H9 (cell line): ENCODE measurements at regions not wholly inside any gene's neighbourhood (a gene's known extent, or its start where the extent isn't known, plus 50 kb on each side); places are given as distances from the start of the nearest gene placed in this dataset.

Source experiments
- DNase-seq: peaks from one replicate; pipeline ENCODE4 v3.0.0-alpha.2; 2017
- H2AFZ ChIP-seq: one replicate; pipeline ENCODE4 v1.6.1; 2013; ENCODE audit warnings: mild to moderate bottlenecking, low read length, control low read depth, moderate library complexity
- H2AK5ac ChIP-seq: 2 replicates; pipeline ENCODE4 v1.6.1; 2013; ENCODE audit warnings: low read length, control low read depth, mixed read lengths; ENCODE audit not compliant: insufficient read length
- H2BK120ac ChIP-seq: one replicate; pipeline ENCODE4 v1.6.1; 2013; ENCODE audit warnings: low read depth, mild to moderate bottlenecking, low read length, control low read depth, inconsistent platforms; ENCODE audit not compliant: poor library complexity, severe bottlenecking
- H2BK12ac ChIP-seq: 2 replicates; pipeline ENCODE4 v1.6.1; 2013; ENCODE audit warnings: low read length, control low read depth, mixed read lengths, low read depth; ENCODE audit not compliant: insufficient read length
- H2BK15ac ChIP-seq: 2 replicates; pipeline ENCODE4 v1.6.1; 2013; ENCODE audit warnings: low read depth, low read length, control low read depth
- H2BK20ac ChIP-seq: one replicate; pipeline ENCODE4 v1.6.1; 2013; ENCODE audit warnings: low read depth, mild to moderate bottlenecking, low read length, control low read depth, inconsistent platforms; ENCODE audit not compliant: poor library complexity, severe bottlenecking
- H2BK5ac ChIP-seq: 2 replicates; pipeline ENCODE4 v1.6.1; 2013; ENCODE audit warnings: low read length, control low read depth, mixed read lengths; ENCODE audit not compliant: insufficient read length
- H3K14ac ChIP-seq: 2 replicates; pipeline ENCODE4 v1.6.1; 2013; ENCODE audit warnings: low read length, control low read depth; ENCODE audit not compliant: insufficient read depth
- H3K18ac ChIP-seq: 2 replicates; pipeline ENCODE4 v1.6.1; 2013; ENCODE audit warnings: low read depth, mild to moderate bottlenecking, mixed read lengths, low read length, control low read depth; ENCODE audit not compliant: insufficient read length
- H3K23ac ChIP-seq: 2 replicates; pipeline ENCODE4 v1.6.1; 2013; ENCODE audit warnings: low read length, control low read depth, mixed read lengths, low read depth; ENCODE audit not compliant: insufficient read length
- H3K23me2 ChIP-seq: 2 replicates; pipeline ENCODE4 v1.6.1; 2013; ENCODE audit warnings: low read depth, mild to moderate bottlenecking, mixed read lengths, low read length, control low read depth; ENCODE audit not compliant: insufficient read length, poor library complexity, severe bottlenecking
- H3K27ac ChIP-seq: 2 replicates; pipeline ENCODE4 v1.5.1; 2013; ENCODE audit warnings: low read length, control low read depth, mixed read lengths, low read depth; ENCODE audit not compliant: insufficient read length
- H3K27me3 ChIP-seq: 2 replicates; pipeline ENCODE4 v1.6.1; 2013; ENCODE audit warnings: low read length, control low read depth, inconsistent platforms; ENCODE audit not compliant: insufficient read depth
- H3K4ac ChIP-seq: 2 replicates; pipeline ENCODE4 v1.6.1; 2013; ENCODE audit warnings: low read depth, mild to moderate bottlenecking, control low read depth, inconsistent platforms, low read length, moderate library complexity
- H3K4me1 ChIP-seq: 2 replicates; pipeline ENCODE4 v1.6.1; 2013; ENCODE audit warnings: low read length, control low read depth, inconsistent platforms; ENCODE audit not compliant: insufficient read depth
- H3K4me2 ChIP-seq: 2 replicates; pipeline ENCODE4 v1.6.1; 2013; ENCODE audit warnings: low read length, control low read depth, mixed read lengths; ENCODE audit not compliant: insufficient read length, insufficient read depth
- H3K56ac ChIP-seq: 2 replicates; pipeline ENCODE4 v1.6.1; 2013; ENCODE audit warnings: low read depth, mild to moderate bottlenecking, mixed read lengths, low read length, control low read depth; ENCODE audit not compliant: insufficient read length
- H3K79me1 ChIP-seq: 2 replicates; pipeline ENCODE4 v1.6.1; 2013; ENCODE audit warnings: low read depth, mild to moderate bottlenecking, moderate library complexity, low read length, control low read depth, inconsistent platforms; ENCODE audit not compliant: insufficient read depth, poor library complexity, severe bottlenecking
- H3K79me2 ChIP-seq: 2 replicates; pipeline ENCODE4 v1.6.1; 2013; ENCODE audit warnings: low read length, control low read depth, inconsistent platforms; ENCODE audit not compliant: insufficient read depth
- H3K9ac ChIP-seq: 2 replicates; pipeline ENCODE4 v1.6.1; 2013; ENCODE audit warnings: low read length, control low read depth, mixed read lengths; ENCODE audit not compliant: insufficient read length; ENCODE audit errors: extremely low read depth
- H3K9me3 ChIP-seq: one replicate; pipeline ENCODE4 v1.6.1; 2013; ENCODE audit warnings: low read depth, low read length, inconsistent platforms; ENCODE audit not compliant: control insufficient read depth
- H3T11ph ChIP-seq: one replicate; pipeline ENCODE4 v1.6.1; 2013; ENCODE audit warnings: mild to moderate bottlenecking, low read length, control low read depth, inconsistent platforms
- H4K20me1 ChIP-seq: one replicate; pipeline ENCODE4 v1.6.1; 2013; ENCODE audit not compliant: control insufficient read depth, insufficient read length, insufficient read depth
- H4K5ac ChIP-seq: 2 replicates; pipeline ENCODE4 v1.6.1; 2013; ENCODE audit warnings: low read depth, mild to moderate bottlenecking, mixed read lengths, low read length, control low read depth; ENCODE audit not compliant: insufficient read length
- H4K8ac ChIP-seq: replicated peaks from 2 replicates; pipeline ENCODE4 v1.6.1; 2013; ENCODE audit warnings: low read length, control low read depth, mixed read lengths, low read depth; ENCODE audit not compliant: insufficient read length
- H4K91ac ChIP-seq: 2 replicates; pipeline ENCODE4 v1.6.1; 2013; ENCODE audit warnings: low read depth, mild to moderate bottlenecking, moderate library complexity, mixed read lengths, low read length, control low read depth; ENCODE audit not compliant: insufficient read length
- H3K27ac Mint-ChIP-seq, 3 experiments: 2 replicates in 2 of 3; 3 replicates in 1 of 3; pipeline ENCODE4 v1.8.0; 2020 to 2021; ENCODE audit warnings: mixed read lengths in 3 of 3, mild to moderate bottlenecking in 1 of 3, moderate library complexity in 1 of 3
- H3K27me3 Mint-ChIP-seq: 2 replicates; pipeline ENCODE4 v1.8.0; 2021; ENCODE audit warnings: low read depth, mild to moderate bottlenecking, moderate library complexity, mixed read lengths
- H3K36me3 Mint-ChIP-seq, 3 experiments: 2 replicates in 2 of 3; 3 replicates in 1 of 3; pipeline ENCODE4 v1.8.0; 2020 to 2021; ENCODE audit warnings: low read depth in 3 of 3, mixed read lengths in 3 of 3; ENCODE audit not compliant: insufficient read depth in 1 of 3
- H3K4me1 Mint-ChIP-seq, 2 experiments: 2 replicates each; pipeline ENCODE4 v1.8.0; 2020; ENCODE audit warnings: mixed read lengths in 2 of 2
- H3K4me3 Mint-ChIP-seq, 2 experiments: 2 replicates in 1 of 2; 3 replicates in 1 of 2; pipeline ENCODE4 v1.8.0; 2020 to 2021; ENCODE audit warnings: mild to moderate bottlenecking in 2 of 2, mixed read lengths in 2 of 2, moderate library complexity in 1 of 2
- H3K9me3 Mint-ChIP-seq, 2 experiments: 2 replicates in 1 of 2; 3 replicates in 1 of 2; pipeline ENCODE4 v1.8.0; 2020; ENCODE audit warnings: mild to moderate bottlenecking in 2 of 2, mixed read lengths in 2 of 2, moderate library complexity in 1 of 2
- CTCF ChIP-seq: fragments of 200-600 bp; sonication (generic); conservative IDR thresholded peaks from 3 replicates; pipeline ENCODE4 v1.8.0; 2021; ENCODE audit warnings: antibody characterized with exemption, mild to moderate bottlenecking

GRCh38 chr2:160973991-160974390, 186.2 kb upstream of the TANK start:
- no peak for TF ChIP-seq CTCF
- peaks cover 0 to 15% (median 0%) of the 10 kb centered on the region in 3 experiments; a peak in 2 of 7 replicates for H3K36me3 Mint-ChIP-seq
- Histone ChIP-seq H3K27ac (no peak overlapping the region), H2BK120ac (no peak overlapping the region), H2BK15ac (no peak overlapping the region), H3K9ac (no peak overlapping the region), H2BK5ac (no peak overlapping the region), H2AK5ac (no peak overlapping the region), H3K9me3 (no peaks in the 10 kb centered on the region), H3T11ph (no peak overlapping the region), H4K91ac (no peak overlapping the region), H2BK20ac (no peak overlapping the region), H3K4me2 (no peak overlapping the region), H2AFZ (no peak overlapping the region), H4K8ac (no peak overlapping the region), H3K27me3 (no peaks in the 10 kb centered on the region), H3K14ac (no peak overlapping the region), H3K23me2 (no peaks in the 10 kb centered on the region), H3K56ac (no peak overlapping the region), H3K18ac (no peak overlapping the region), H2BK12ac (no peak overlapping the region), H4K20me1 (no peaks in the 10 kb centered on the region), H3K4me1 (no peaks in the 10 kb centered on the region), H3K23ac (no peak overlapping the region), H4K5ac (no peak overlapping the region), H3K4ac (no peak overlapping the region), H3K79me2 (no peaks in the 10 kb centered on the region), H3K79me1 (no peaks in the 10 kb centered on the region)
- H3K4me1 Mint-ChIP-seq, result peaks cover 2 to 7% of the 10 kb centered on the region in 2 experiments; a peak in 2 of 4 replicates
- H3K4me3 Mint-ChIP-seq, result no peak overlapping the region
- no peaks in the 10 kb centered on the region for H3K27me3 Mint-ChIP-seq
- H3K27ac Mint-ChIP-seq, result no peak overlapping the region; a peak in 1 of 7 replicates
- peaks cover 2 to 13% of the 10 kb centered on the region in 2 experiments; a peak in 3 of 5 replicates for H3K9me3 Mint-ChIP-seq
- DNase-seq, result no peak
